Upper lobe of left lung (tissue), 4 donors: ENCODE measurements at regions not wholly inside any gene's neighbourhood (a gene's known extent, or its start where the extent isn't known, plus 50 kb on each side); places are given as distances from the start of the nearest gene placed in this dataset.

Source experiments
- CTCF ChIP-seq, 6 experiments: fragments of 450-650 bp in 4 of 6; fragments of 200-600 bp in 2 of 6; sonication (generic) in 2 of 6; IDR thresholded peaks; one replicate each; pipeline ENCODE4 v1.5.1; 2016 to 2019; ENCODE audit warnings: antibody characterized with exemption in 6 of 6
- EP300 ChIP-seq, 4 donors: sonication (generic); formaldehyde crosslinking; IDR thresholded peaks; one replicate each; pipeline ENCODE4 v1.5.1; 2017; ENCODE audit warnings: antibody characterized with exemption in 4 of 4, control low read depth in 2 of 4
- POLR2A ChIP-seq, 4 donors: fragments of 450-650 bp; IDR thresholded peaks; one replicate each; pipeline ENCODE4 v1.5.1; 2016 to 2017; ENCODE audit warnings: antibody characterized with exemption in 4 of 4, mild to moderate bottlenecking in 2 of 4
- POLR2AphosphoS5 ChIP-seq, 2 donors: sonication (generic); formaldehyde crosslinking; IDR thresholded peaks; one replicate each; pipeline ENCODE4 v1.5.1; 2017; ENCODE audit warnings: antibody characterized with exemption in 2 of 2

- no peak for TF ChIP-seq CTCF (IDR thresholded peaks at IDR 0.05)
- no peak for TF ChIP-seq POLR2A (IDR thresholded peaks at IDR 0.05)
- TF ChIP-seq EP300 (IDR thresholded peaks at IDR 0.05) = no peak
- TF ChIP-seq POLR2AphosphoS5 (IDR thresholded peaks at IDR 0.05) = no peak
Observed at GRCh38 chr16:64343061-64343819, 778.6 kb downstream of the CDH11 start.
